GM21390 (cell line): ENCODE measurements at regions not wholly inside any gene's neighbourhood (a gene's known extent, or its start where the extent isn't known, plus 50 kb on each side); places are given as distances from the start of the nearest gene placed in this dataset.
"Not testable (repeated sequence)": the region's sequence is repeated elsewhere in the genome, so short reads cannot be mapped to it uniquely, and the experiment has no call there.

ENCODE experiments used
- ATAC-seq: cut with Tn5 transposase; IDR thresholded peaks from one replicate; pipeline ENCODE4 v1.9.1; 2021; ENCODE audit not compliant: unreplicated experiment

- not testable (repeated sequence) for ATAC-seq
Measured at GRCh38 chr10:87300163-87300562, 57.4 kb upstream of the NUTM2D start.

- peak; percentile 96 for ATAC-seq
Measured at GRCh38 chr10:87301466-87302115, 56.0 kb upstream of the NUTM2D start.

- not testable (repeated sequence) for ATAC-seq
Measured at GRCh38 chr10:87302132-87302531, 55.4 kb upstream of the NUTM2D start.

- not testable (repeated sequence) for ATAC-seq
Measured at GRCh38 chr10:87303707-87304106, 53.8 kb upstream of the NUTM2D start.

GRCh38 chr10:87306681-87307080 is 50.9 kb upstream of the NUTM2D start:
- ATAC-seq, result not testable (repeated sequence)
